ENCODE measurements at regions not wholly inside any gene's neighbourhood (a gene's known extent, or its start where the extent isn't known, plus 50 kb on each side); places are given as distances from the start of the nearest gene placed in this dataset.
"Not testable (repeated sequence)": the region's sequence is repeated elsewhere in the genome, so short reads cannot be mapped to it uniquely, and the experiment has no call there.

DNA sequence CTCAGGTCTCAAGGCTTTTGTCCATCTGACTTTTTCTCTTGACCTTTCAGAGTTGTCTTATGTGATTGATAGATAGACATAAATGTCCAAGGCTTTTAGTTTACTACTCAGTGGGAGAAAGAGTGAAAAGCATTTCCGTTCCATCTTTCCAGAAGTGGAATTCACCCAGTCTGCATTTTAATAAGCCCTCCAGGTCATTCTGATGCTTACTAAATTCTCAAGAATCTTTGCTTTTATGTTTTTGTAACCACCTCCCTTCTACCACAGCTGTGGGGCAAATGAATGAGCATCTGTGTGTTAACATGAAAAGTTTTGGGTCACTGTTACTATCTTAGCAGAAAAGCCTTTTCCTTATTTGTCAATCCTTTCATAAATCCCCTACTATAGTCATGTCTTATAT is 251.4 kb downstream of the LRIG3 start:
- no peak for DNase-seq
- in situ Hi-C loops (cut with HindIII; ENCODE audit: low pct_ligation_motif_present, low pct_unique_long_range_greater_than_20kb, low sequenced_read_pairs), result no loop called here

- DNase-seq, result no peak
- in situ Hi-C loops (cut with HindIII; ENCODE audit: low pct_ligation_motif_present, low pct_unique_long_range_greater_than_20kb, low sequenced_read_pairs), result no loop called here
Observed at GRCh38 chr12:58670623-58671022, 249.7 kb downstream of the LRIG3 start.

DNA sequence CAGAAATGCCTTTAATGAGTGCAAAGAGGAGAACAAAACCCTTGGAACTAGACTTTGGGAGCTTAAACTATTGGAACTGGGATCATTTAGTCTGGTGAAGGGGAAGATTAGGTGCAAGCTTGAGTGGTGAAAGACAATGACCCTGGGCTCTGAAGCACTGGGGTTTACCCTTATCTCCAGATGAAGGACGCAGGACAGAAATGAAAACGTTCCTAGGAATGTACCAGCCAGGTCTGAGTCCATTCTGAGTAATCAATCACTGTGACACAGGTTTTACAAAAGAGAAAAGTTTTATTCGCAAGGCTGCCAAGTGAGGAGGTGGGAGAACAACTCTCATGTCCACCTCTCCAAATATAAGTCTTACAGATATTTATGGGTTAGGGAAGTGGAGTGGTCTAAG is 249.1 kb downstream of the LRIG3 start:
- in situ Hi-C loops (cut with HindIII; ENCODE audit: low pct_ligation_motif_present, low pct_unique_long_range_greater_than_20kb, low sequenced_read_pairs), result no loop called here

GRCh38 chr12:58673021-58673420 is 247.3 kb downstream of the LRIG3 start:
- in situ Hi-C loops (cut with HindIII; ENCODE audit: low pct_ligation_motif_present, low pct_unique_long_range_greater_than_20kb, low sequenced_read_pairs), result no loop called here
- DNase-seq, result no peak

More for the DNA sequence above, 249.1 kb downstream of the LRIG3 start:
- no peak for DNase-seq

DNA sequence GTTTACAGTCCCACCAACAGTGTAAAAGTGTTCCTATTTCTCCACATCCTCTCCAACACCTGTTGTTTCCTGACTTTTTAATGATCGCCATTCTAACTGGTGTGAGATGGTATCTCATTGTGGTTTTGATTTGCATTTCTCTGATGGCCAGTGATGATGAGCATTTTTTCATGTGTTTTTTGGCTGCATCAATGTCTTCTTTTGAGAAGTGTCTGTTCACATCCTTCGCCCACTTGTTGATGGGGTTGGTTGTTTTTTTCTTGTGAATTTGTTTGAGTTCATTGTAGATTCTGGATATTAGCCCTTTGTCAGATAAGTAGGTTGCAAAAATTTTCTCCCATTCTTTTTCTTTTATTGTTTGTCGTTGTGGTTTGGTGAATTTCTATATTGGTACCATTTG is 242.5 kb downstream of the LRIG3 start:
- in situ Hi-C loops (cut with HindIII; ENCODE audit: low pct_ligation_motif_present, low pct_unique_long_range_greater_than_20kb, low sequenced_read_pairs); DNase-seq: not testable (repeated sequence)

- no peak for DNase-seq
- in situ Hi-C loops (cut with HindIII; ENCODE audit: low pct_ligation_motif_present, low pct_unique_long_range_greater_than_20kb, low sequenced_read_pairs), result no loop called here
Observed at GRCh38 chr12:58678753-58679152, 241.6 kb downstream of the LRIG3 start.

- no peak for DNase-seq
- in situ Hi-C loops (cut with HindIII; ENCODE audit: low pct_ligation_motif_present, low pct_unique_long_range_greater_than_20kb, low sequenced_read_pairs), result no loop called here
Observed at GRCh38 chr12:58681730-58682129, 238.6 kb downstream of the LRIG3 start.

DNA sequence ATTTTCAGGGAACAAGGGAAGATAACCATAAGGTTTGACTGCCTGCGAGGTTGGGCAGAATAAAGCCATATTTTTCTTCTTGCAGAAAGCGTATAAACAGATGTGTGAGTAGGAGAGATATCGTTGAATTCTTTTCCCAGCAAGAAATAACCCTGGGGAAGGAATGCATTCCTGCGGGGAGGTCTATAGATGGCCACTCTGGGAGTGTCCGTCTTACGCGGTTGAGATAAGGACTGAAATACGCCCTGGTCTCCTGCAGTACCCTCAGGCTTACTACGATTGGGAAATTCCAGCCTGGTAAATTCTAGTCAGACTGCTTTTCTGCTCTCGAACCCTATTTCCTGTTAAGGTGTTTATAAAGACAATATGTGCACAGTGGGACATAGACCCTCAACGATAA is 225.0 kb downstream of the LRIG3 start:
- in situ Hi-C loops (cut with HindIII; ENCODE audit: low pct_ligation_motif_present, low pct_unique_long_range_greater_than_20kb, low sequenced_read_pairs), result no loop called here
- no peak for DNase-seq

DNA sequence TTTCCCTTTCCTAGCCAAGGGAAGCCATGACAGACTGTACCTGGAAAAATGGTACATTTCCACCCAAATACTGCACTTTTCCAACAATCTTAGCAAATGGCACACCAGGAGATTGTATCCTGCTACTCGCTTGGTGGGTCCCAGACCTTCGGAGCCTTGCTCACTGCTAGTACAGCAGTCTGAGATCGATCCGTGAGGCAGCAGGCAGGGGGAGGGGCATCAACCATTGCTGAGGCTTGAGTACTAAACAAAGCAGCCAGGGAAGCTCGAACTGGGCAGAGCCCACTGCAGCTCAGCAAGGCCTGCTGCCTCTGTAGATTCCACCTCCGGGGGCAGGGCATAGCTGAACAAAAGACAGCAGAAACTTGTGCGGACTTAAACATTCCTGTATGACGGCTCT is 218.8 kb downstream of the LRIG3 start:
- in situ Hi-C loops (cut with HindIII; ENCODE audit: low pct_ligation_motif_present, low pct_unique_long_range_greater_than_20kb, low sequenced_read_pairs), result no loop called here
- DNase-seq, result no peak

- in situ Hi-C loops (cut with HindIII; ENCODE audit: low pct_ligation_motif_present, low pct_unique_long_range_greater_than_20kb, low sequenced_read_pairs), result no loop called here
- no peak for DNase-seq
Observed at GRCh38 chr12:58703866-58704265, 216.4 kb downstream of the LRIG3 start.

- DNase-seq; in situ Hi-C loops (cut with HindIII; ENCODE audit: low pct_ligation_motif_present, low pct_unique_long_range_greater_than_20kb, low sequenced_read_pairs): not testable (repeated sequence)
Observed at GRCh38 chr12:58704770-58705169, 215.5 kb downstream of the LRIG3 start.

DNA sequence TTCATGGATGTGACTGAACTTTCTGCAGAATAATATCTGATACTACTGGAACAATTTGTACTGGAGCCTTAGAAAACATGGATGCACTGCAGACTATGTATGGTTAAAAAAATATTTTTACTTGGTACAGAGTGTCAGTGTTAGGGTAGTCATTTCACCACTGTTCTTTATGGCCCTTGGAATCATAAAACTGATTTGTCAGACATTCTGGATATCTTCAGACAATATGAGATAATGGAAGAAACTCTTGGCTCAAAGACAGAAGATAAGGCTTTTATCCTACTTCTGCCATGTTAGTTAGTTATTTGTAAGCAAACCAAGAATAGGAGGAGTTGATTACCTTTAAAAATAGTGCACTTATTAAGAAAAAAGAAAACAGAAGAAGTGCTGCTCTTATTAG is 209.4 kb downstream of the LRIG3 start:
- no peak for DNase-seq
- in situ Hi-C loops (cut with HindIII; ENCODE audit: low pct_ligation_motif_present, low pct_unique_long_range_greater_than_20kb, low sequenced_read_pairs), result no loop called here

DNA sequence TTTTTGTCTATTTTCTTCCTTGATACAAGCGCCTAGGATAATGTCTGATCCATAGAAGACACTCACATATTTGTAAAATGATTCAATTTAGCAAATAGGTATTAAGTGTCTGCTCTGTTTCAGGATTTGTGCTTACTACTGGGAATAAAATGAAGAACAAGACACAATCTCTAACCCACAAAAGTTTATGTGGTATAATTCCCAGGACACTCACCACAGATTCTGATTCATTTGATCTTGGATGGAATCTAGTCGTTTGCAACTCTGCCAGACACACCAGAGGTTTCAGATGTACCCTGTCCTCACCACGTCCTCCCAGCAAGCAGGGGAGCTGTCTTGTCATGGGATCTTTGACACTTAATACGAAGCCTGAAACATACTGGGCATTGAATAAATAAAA is 208.3 kb downstream of the LRIG3 start:
- no peak for DNase-seq
- in situ Hi-C loops (cut with HindIII; ENCODE audit: low pct_ligation_motif_present, low pct_unique_long_range_greater_than_20kb, low sequenced_read_pairs), result no loop called here

GRCh38 chr12:58712976-58713375 is 207.3 kb downstream of the LRIG3 start:
- no peak for DNase-seq
- in situ Hi-C loops (cut with HindIII; ENCODE audit: low pct_ligation_motif_present, low pct_unique_long_range_greater_than_20kb, low sequenced_read_pairs), result no loop called here

DNA sequence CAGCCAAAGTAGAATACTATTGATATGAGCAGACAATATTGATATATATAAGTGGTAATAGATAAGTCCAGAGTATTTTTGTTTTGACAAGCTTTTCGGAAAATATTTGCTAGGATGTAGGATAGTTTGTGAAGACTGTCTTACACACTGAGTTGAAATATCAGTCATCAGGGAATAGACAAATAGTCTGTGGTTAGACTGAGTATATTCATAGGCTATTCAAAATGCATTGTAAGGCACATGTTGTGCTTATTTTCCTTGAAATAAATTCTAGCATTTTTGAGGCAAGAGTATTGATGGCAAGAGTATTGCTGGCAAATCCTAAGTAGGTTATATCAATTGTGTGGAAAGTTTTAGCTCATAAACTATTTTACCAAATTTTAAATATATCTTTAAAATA is 201.1 kb downstream of the LRIG3 start:
- in situ Hi-C loops (cut with HindIII; ENCODE audit: low pct_ligation_motif_present, low pct_unique_long_range_greater_than_20kb, low sequenced_read_pairs), result no loop called here

GRCh38 chr12:58720421-58720820 is 199.9 kb downstream of the LRIG3 start:
- DNase-seq, result no peak
- in situ Hi-C loops (cut with HindIII; ENCODE audit: low pct_ligation_motif_present, low pct_unique_long_range_greater_than_20kb, low sequenced_read_pairs), result no loop called here

More for the DNA sequence above, 201.1 kb downstream of the LRIG3 start:
- DNase-seq, result no peak

DNA sequence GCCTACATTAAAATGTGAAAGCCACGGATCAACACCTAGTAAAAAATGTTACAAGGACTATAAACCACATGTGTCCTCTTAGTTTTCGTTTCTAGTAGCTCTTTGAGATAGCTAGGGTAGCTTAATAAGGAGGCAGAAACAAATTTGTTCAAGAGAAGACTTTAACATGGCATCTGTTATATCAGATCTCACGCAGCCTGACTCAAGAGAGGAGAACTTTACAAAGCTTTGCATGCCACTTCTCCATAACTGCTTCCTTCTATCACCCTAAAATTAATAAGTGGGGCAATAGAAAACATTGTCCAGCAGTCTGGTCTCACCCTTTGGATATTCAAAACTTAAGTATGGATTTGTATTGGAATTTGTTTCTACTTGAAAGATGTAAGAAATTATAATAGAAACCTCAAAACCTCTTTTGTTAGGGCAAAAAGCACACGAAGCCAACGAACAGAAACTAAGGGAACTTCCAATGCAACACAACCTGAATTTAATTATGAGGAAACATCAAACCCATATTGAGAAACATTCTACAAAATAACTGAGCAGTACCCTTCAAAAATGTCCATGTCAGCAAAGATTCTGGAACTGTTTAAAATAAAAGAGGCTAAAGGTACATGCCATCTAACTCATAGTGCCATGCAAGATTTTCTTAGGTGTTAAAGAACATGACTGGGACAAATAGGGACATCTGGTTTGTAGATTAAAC is 194.8 kb downstream of the LRIG3 start:
- no peak for DNase-seq
- in situ Hi-C loops (cut with HindIII; ENCODE audit: low pct_ligation_motif_present, low pct_unique_long_range_greater_than_20kb, low sequenced_read_pairs), result no loop called here

GRCh38 chr12:58727521-58727920 is 192.8 kb downstream of the LRIG3 start:
- in situ Hi-C loops (cut with HindIII; ENCODE audit: low pct_ligation_motif_present, low pct_unique_long_range_greater_than_20kb, low sequenced_read_pairs), result no loop called here
- DNase-seq, result no peak

- DNase-seq, result no peak
- in situ Hi-C loops (cut with HindIII; ENCODE audit: low pct_ligation_motif_present, low pct_unique_long_range_greater_than_20kb, low sequenced_read_pairs), result no loop called here
Observed at GRCh38 chr12:58728397-58728796, 191.9 kb downstream of the LRIG3 start.

- no peak for DNase-seq
- in situ Hi-C loops (cut with HindIII; ENCODE audit: low pct_ligation_motif_present, low pct_unique_long_range_greater_than_20kb, low sequenced_read_pairs), result no loop called here
Observed at GRCh38 chr12:58731096-58731495, 189.2 kb downstream of the LRIG3 start.

DNA sequence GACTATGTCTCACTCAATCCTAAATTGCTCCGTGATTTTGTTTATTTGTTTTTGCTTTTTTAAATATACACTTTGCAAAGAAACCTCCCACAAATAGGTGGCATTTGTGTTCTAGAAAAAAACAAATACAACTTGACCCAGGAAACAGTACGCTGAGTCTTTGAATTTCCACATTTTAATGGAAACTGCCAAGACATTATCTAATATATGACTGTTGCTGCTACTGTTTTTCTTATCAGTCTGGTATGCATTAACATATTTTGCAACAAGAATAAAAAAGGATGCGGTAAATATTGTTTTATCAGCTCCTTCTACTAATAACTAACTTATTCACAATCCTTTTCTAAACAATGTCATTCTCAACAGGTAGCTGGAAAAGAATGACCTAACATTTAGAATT is 187.4 kb downstream of the LRIG3 start:
- in situ Hi-C loops (cut with HindIII; ENCODE audit: low pct_ligation_motif_present, low pct_unique_long_range_greater_than_20kb, low sequenced_read_pairs), result no loop called here
- DNase-seq, result no peak

Measured in ACHN (cell line).